Gastroesophageal sphincter (tissue), 4 donors: ENCODE measurements at regions not wholly inside any gene's neighbourhood (a gene's known extent, or its start where the extent isn't known, plus 50 kb on each side); places are given as distances from the start of the nearest gene placed in this dataset.

Experiments
- ATAC-seq: fragments of 150-250 bp; one replicate; pipeline ENCODE4 v1.9.1; 2016; ENCODE audit warnings: mild to moderate bottlenecking, moderate library complexity
- H3K27ac ChIP-seq, 4 donors: fragments of 200-600 bp; sonication (generic) in 3 of 4; 1 replicate in 3 of 4; 2 replicates in 1 of 4; pipeline ENCODE4 v1.5.1; 2016 to 2019
- H3K27me3 ChIP-seq: fragments of 200-600 bp; sonication (generic); one replicate; pipeline ENCODE4 v1.5.1; 2019
- H3K36me3 ChIP-seq, 2 donors: fragments of 200-600 bp; sonication (generic); one replicate each; pipeline ENCODE4 v1.5.1; 2019; ENCODE audit warnings: control low read depth in 1 of 2
- H3K4me1 ChIP-seq, 3 donors: fragments of 200-600 bp; sonication (generic); 1 replicate in 2 of 3; 2 replicates in 1 of 3; pipeline ENCODE4 v1.5.1; 2016 to 2019; ENCODE audit warnings: control low read depth in 2 of 3
- H3K4me3 ChIP-seq, 2 donors: fragments of 200-600 bp; sonication (generic); one replicate each; pipeline ENCODE4 v1.5.1; 2019; ENCODE audit warnings: mild to moderate bottlenecking in 1 of 2, moderate library complexity in 1 of 2
- H3K9me3 ChIP-seq, 3 donors: fragments of 200-600 bp; sonication (generic); one replicate each; pipeline ENCODE4 v1.5.1; 2017 to 2019; ENCODE audit warnings: control low read depth in 2 of 3
- CTCF ChIP-seq, 4 experiments: fragments of 200-600 bp in 2 of 4; fragments of 450-650 bp in 2 of 4; sonication (generic) in 1 of 4; IDR thresholded peaks; one replicate each; pipeline ENCODE4 v1.5.1; 2017 to 2019; ENCODE audit warnings: antibody characterized with exemption in 4 of 4, mild to moderate bottlenecking in 2 of 4, moderate library complexity in 2 of 4
- EP300 ChIP-seq: sonication (generic); formaldehyde crosslinking; IDR thresholded peaks from one replicate; pipeline ENCODE4 v1.6.1; 2017; ENCODE audit warnings: antibody characterized with exemption, mild to moderate bottlenecking
- POLR2A ChIP-seq, 2 donors: fragments of 450-650 bp; IDR thresholded peaks; one replicate each; pipeline ENCODE4 v1.6.1; 2017; ENCODE audit warnings: antibody characterized with exemption in 2 of 2, mild to moderate bottlenecking in 2 of 2, moderate library complexity in 1 of 2
- POLR2AphosphoS5 ChIP-seq: sonication (generic); formaldehyde crosslinking; IDR thresholded peaks from one replicate; pipeline ENCODE4 v1.6.1; 2017; ENCODE audit warnings: antibody characterized with exemption
- WGBS, 2 donors: methylation state at CpG; one replicate each; pipeline ENCODE4 v1.1.5; 2018; ENCODE audit warnings: low coverage in 1 of 2; 5-methylcytosine and 5-hydroxymethylcytosine counted together

- Histone ChIP-seq H3K27me3 (no peaks in the 10 kb centered on the region), H3K4me3 (no peak overlapping the region), H3K36me3 (no peaks in the 10 kb centered on the region), H3K27ac (no peak overlapping the region), H3K4me1 (no peaks in the 10 kb centered on the region), H3K9me3 (no peaks in the 10 kb centered on the region)
- 72 to 87% methylated on average over 2 of the region's 2 CpGs for WGBS, 2 donors
- no peak for TF ChIP-seq POLR2A (IDR thresholded peaks at IDR 0.05)
- no peak for TF ChIP-seq EP300
- TF ChIP-seq POLR2AphosphoS5 = no peak
- TF ChIP-seq CTCF (IDR thresholded peaks at IDR 0.05) = no peak
- no peak for ATAC-seq
These were observed 232.2 kb downstream of the CRPPA start for GRCh38 chr7:16189026-16189715.

- Histone ChIP-seq H3K27me3 (no peaks in the 10 kb centered on the region), H3K27ac (no peak overlapping the region), H3K4me1 (no peaks in the 10 kb centered on the region), H3K4me3 (no peak overlapping the region), H3K36me3 (no peaks in the 10 kb centered on the region), H3K9me3 (no peaks in the 10 kb centered on the region)
- no peak for ATAC-seq
- WGBS, 2 donors = 86 to 92% methylated on average over 1 of the region's 1 CpG
- TF ChIP-seq EP300 (no peak), POLR2A (IDR thresholded peaks at IDR 0.05) (no peak), CTCF (IDR thresholded peaks at IDR 0.05) (no peak), POLR2AphosphoS5 (no peak)
These were observed 234.2 kb downstream of the CRPPA start for GRCh38 chr7:16187131-16187530.

GRCh38 chr7:16178585-16178984, 242.8 kb downstream of the CRPPA start:
- TF ChIP-seq CTCF (IDR thresholded peaks at IDR 0.05) (no peak), EP300 (no peak), POLR2A (IDR thresholded peaks at IDR 0.05) (no peak), POLR2AphosphoS5 (no peak)
- no peaks in the 10 kb centered on the region for H3K36me3 ChIP-seq
- no peak overlapping the region for H3K4me3 ChIP-seq
- no peak overlapping the region for H3K27ac ChIP-seq
- H3K4me1 ChIP-seq = no peaks in the 10 kb centered on the region
- ATAC-seq = no peak
- H3K27me3 ChIP-seq = no peaks in the 10 kb centered on the region
- no peaks in the 10 kb centered on the region for H3K9me3 ChIP-seq
- 82 to 85% methylated on average over 2 of the region's 2 CpGs for WGBS, 2 donors

- ATAC-seq = no peak
- Histone ChIP-seq H3K27ac (no peak overlapping the region), H3K36me3 (no peaks in the 10 kb centered on the region), H3K9me3 (no peaks in the 10 kb centered on the region), H3K4me3 (no peak overlapping the region), H3K27me3 (no peaks in the 10 kb centered on the region), H3K4me1 (no peaks in the 10 kb centered on the region)
- WGBS, 2 donors = 33 to 41% methylated on average over 2 of the region's 2 CpGs
- TF ChIP-seq CTCF (IDR thresholded peaks at IDR 0.05) (no peak), EP300 (no peak), POLR2A (IDR thresholded peaks at IDR 0.05) (no peak), POLR2AphosphoS5 (no peak)
These were observed 243.2 kb downstream of the CRPPA start for GRCh38 chr7:16178092-16178491.

DNA sequence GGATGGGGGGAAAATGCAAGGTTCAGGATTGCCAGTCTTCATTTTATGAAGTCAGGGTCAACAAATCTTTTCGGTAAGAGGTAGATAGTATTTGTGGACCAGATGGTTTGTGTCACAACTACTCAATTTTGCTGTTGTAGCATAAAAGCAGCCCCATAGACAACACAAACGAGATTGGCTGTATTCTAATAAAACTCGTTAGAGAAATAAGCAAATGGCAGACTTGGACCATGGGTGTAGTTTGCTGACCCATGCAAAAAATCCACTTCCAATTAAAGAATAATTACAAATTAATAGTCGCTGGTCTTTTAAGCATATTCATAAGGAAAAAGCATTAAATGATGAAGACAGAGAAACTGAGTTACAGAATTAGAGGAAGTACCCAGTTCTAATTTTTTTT, 247.1 kb downstream of the CRPPA start:
- Histone ChIP-seq H3K9me3 (peaks cover 0 to 7% (median 0%) of the 10 kb centered on the region in 3 donors), H3K27me3 (no peaks in the 10 kb centered on the region), H3K4me3 (no peak overlapping the region), H3K4me1 (no peaks in the 10 kb centered on the region), H3K36me3 (peaks cover 0 to 4% of the 10 kb centered on the region in 2 donors), H3K27ac (no peak overlapping the region)
- no peak for ATAC-seq
- WGBS, 2 donors = 70 to 98% methylated on average over 4 of the region's 4 CpGs
- TF ChIP-seq POLR2A (IDR thresholded peaks at IDR 0.05) = no peak
- TF ChIP-seq POLR2AphosphoS5 = no peak
- no peak for TF ChIP-seq CTCF (IDR thresholded peaks at IDR 0.05)
- no peak for TF ChIP-seq EP300
